ENCODE measurements at regions not wholly inside any gene's neighbourhood (a gene's known extent, or its start where the extent isn't known, plus 50 kb on each side); places are given as distances from the start of the nearest gene placed in this dataset.

GRCh38 chr4:58760100-58760499 is 1649.9 kb upstream of the IGFBP7 start:
- no peaks in the 10 kb centered on the region for H3K4me1 ChIP-seq (replicated peaks)
- no peaks in the 10 kb centered on the region for H3K9me3 ChIP-seq (replicated peaks)
- DNase-seq (ENCODE audit: low read depth in 1 of 2, low spot score in 2 of 2) = no peak

GRCh38 chr4:58749206-58749605 is 1639.0 kb upstream of the IGFBP7 start:
- Histone ChIP-seq H3K27me3 (replicated peaks) (no peaks in the 10 kb centered on the region), H3K4me3 (no peak overlapping the region), H3K9me3 (replicated peaks) (no peaks in the 10 kb centered on the region; the same call in 1 of the 2 replicates), H3K4me1 (replicated peaks) (no peaks in the 10 kb centered on the region), H3K36me3 (no peaks in the 10 kb centered on the region), H3K27ac (no peak overlapping the region)
- DNase-seq (ENCODE audit: low read depth in 1 of 2, low spot score in 2 of 2) = no peak

More at GRCh38 chr4:58760100-58760499, 1649.9 kb upstream of the IGFBP7 start:
- Histone ChIP-seq H3K4me3 (no peak overlapping the region), H3K27ac (no peak overlapping the region), H3K27me3 (replicated peaks) (no peaks in the 10 kb centered on the region), H3K36me3 (no peaks in the 10 kb centered on the region)

GRCh38 chr4:58740897-58741296 is 1630.7 kb upstream of the IGFBP7 start:
- H3K27ac ChIP-seq = no peak overlapping the region
- no peaks in the 10 kb centered on the region for H3K27me3 ChIP-seq (replicated peaks)
- H3K9me3 ChIP-seq (replicated peaks) = peaks cover 3% of the 10 kb centered on the region; the same call in 1 of the 2 replicates
- no peaks in the 10 kb centered on the region for H3K4me1 ChIP-seq (replicated peaks)
- H3K36me3 ChIP-seq = no peaks in the 10 kb centered on the region
- no peak for DNase-seq (ENCODE audit: low read depth in 1 of 2, low spot score in 2 of 2)
- H3K4me3 ChIP-seq = no peak overlapping the region

- H3K27me3 ChIP-seq (replicated peaks) = no peaks in the 10 kb centered on the region
- DNase-seq (ENCODE audit: low read depth in 1 of 2, low spot score in 2 of 2) = no peak
- H3K36me3 ChIP-seq = no peaks in the 10 kb centered on the region
- no peak overlapping the region for H3K4me3 ChIP-seq
- H3K4me1 ChIP-seq (replicated peaks) = no peaks in the 10 kb centered on the region
- H3K9me3 ChIP-seq (replicated peaks) = peaks cover 3% of the 10 kb centered on the region; the same call in 1 of the 2 replicates
- H3K27ac ChIP-seq = no peak overlapping the region
Measured at GRCh38 chr4:58739275-58739674, 1629.1 kb upstream of the IGFBP7 start.

GRCh38 chr4:58738375-58738774 is 1628.2 kb upstream of the IGFBP7 start:
- Histone ChIP-seq H3K4me3 (no peak overlapping the region), H3K36me3 (no peaks in the 10 kb centered on the region), H3K4me1 (replicated peaks) (no peaks in the 10 kb centered on the region), H3K27me3 (replicated peaks) (no peaks in the 10 kb centered on the region), H3K27ac (no peak overlapping the region), H3K9me3 (replicated peaks) (peaks cover 3% of the 10 kb centered on the region; the same call in 1 of the 2 replicates)
- no peak for DNase-seq (ENCODE audit: low read depth in 1 of 2, low spot score in 2 of 2)

- H3K4me1 ChIP-seq (replicated peaks) = no peaks in the 10 kb centered on the region
- DNase-seq (ENCODE audit: low read depth in 1 of 2, low spot score in 2 of 2) = no peak
- no peak overlapping the region for H3K27ac ChIP-seq
- H3K36me3 ChIP-seq = no peaks in the 10 kb centered on the region
- H3K4me3 ChIP-seq = no peak overlapping the region
- H3K9me3 ChIP-seq (replicated peaks) = no peaks in the 10 kb centered on the region; the same call in 1 of the 2 replicates
- no peaks in the 10 kb centered on the region for H3K27me3 ChIP-seq (replicated peaks)
Measured at GRCh38 chr4:58734030-58734674, 1624.0 kb upstream of the IGFBP7 start.

- Histone ChIP-seq H3K4me3 (no peak overlapping the region), H3K9me3 (replicated peaks) (no peaks in the 10 kb centered on the region; the same call in 1 of the 2 replicates), H3K27ac (no peak overlapping the region), H3K27me3 (replicated peaks) (no peaks in the 10 kb centered on the region), H3K36me3 (no peaks in the 10 kb centered on the region), H3K4me1 (replicated peaks) (no peaks in the 10 kb centered on the region)
- no peak for DNase-seq (ENCODE audit: low read depth in 1 of 2, low spot score in 2 of 2)
Measured at GRCh38 chr4:58732973-58733372, 1622.8 kb upstream of the IGFBP7 start.

GRCh38 chr4:58723954-58724353 is 1613.8 kb upstream of the IGFBP7 start:
- Histone ChIP-seq H3K4me1 (replicated peaks) (no peaks in the 10 kb centered on the region), H3K4me3 (no peak overlapping the region), H3K36me3 (no peaks in the 10 kb centered on the region), H3K9me3 (replicated peaks) (no peaks in the 10 kb centered on the region; the same call in 1 of the 2 replicates), H3K27ac (no peak overlapping the region), H3K27me3 (replicated peaks) (no peaks in the 10 kb centered on the region)
- no peak for DNase-seq (ENCODE audit: low read depth in 1 of 2, low spot score in 2 of 2)

GRCh38 chr4:58711039-58711438 is 1600.9 kb upstream of the IGFBP7 start:
- Histone ChIP-seq H3K27ac (no peak overlapping the region), H3K4me3 (no peak overlapping the region), H3K9me3 (replicated peaks) (0 out of 2 replicates have a peak, but pooled peaks cover 2% of the 10 kb centered on the region), H3K4me1 (replicated peaks) (no peaks in the 10 kb centered on the region), H3K36me3 (no peaks in the 10 kb centered on the region), H3K27me3 (replicated peaks) (no peaks in the 10 kb centered on the region)
- DNase-seq (ENCODE audit: low read depth in 1 of 2, low spot score in 2 of 2) = no peak

- H3K4me3 ChIP-seq = no peak overlapping the region
- no peak overlapping the region for H3K27ac ChIP-seq
- no peaks in the 10 kb centered on the region for H3K36me3 ChIP-seq
- DNase-seq (ENCODE audit: low read depth in 1 of 2, low spot score in 2 of 2) = no peak
- no peaks in the 10 kb centered on the region for H3K4me1 ChIP-seq (replicated peaks)
- H3K9me3 ChIP-seq (replicated peaks) = 0 out of 2 replicates have a peak, but pooled peaks cover 2% of the 10 kb centered on the region
- no peaks in the 10 kb centered on the region for H3K27me3 ChIP-seq (replicated peaks)
Measured at GRCh38 chr4:58688568-58688967, 1578.4 kb upstream of the IGFBP7 start.

- H3K9me3 ChIP-seq (replicated peaks) = no peaks in the 10 kb centered on the region
- no peak overlapping the region for H3K4me3 ChIP-seq
- H3K36me3 ChIP-seq = no peaks in the 10 kb centered on the region
- H3K4me1 ChIP-seq (replicated peaks) = no peaks in the 10 kb centered on the region
- no peaks in the 10 kb centered on the region for H3K27me3 ChIP-seq (replicated peaks)
- H3K27ac ChIP-seq = no peak overlapping the region
- DNase-seq (ENCODE audit: low read depth in 1 of 2, low spot score in 2 of 2) = no peak
Measured at GRCh38 chr4:58679886-58680285, 1569.7 kb upstream of the IGFBP7 start.

- Histone ChIP-seq H3K9me3 (replicated peaks) (no peaks in the 10 kb centered on the region), H3K4me3 (no peak overlapping the region), H3K27ac (no peak overlapping the region), H3K4me1 (replicated peaks) (no peaks in the 10 kb centered on the region), H3K36me3 (no peaks in the 10 kb centered on the region), H3K27me3 (replicated peaks) (no peaks in the 10 kb centered on the region)
- DNase-seq (ENCODE audit: low read depth in 1 of 2, low spot score in 2 of 2) = no peak
Measured at GRCh38 chr4:58679051-58679450, 1568.9 kb upstream of the IGFBP7 start.

GRCh38 chr4:58669783-58670182 is 1559.6 kb upstream of the IGFBP7 start:
- no peak overlapping the region for H3K4me3 ChIP-seq
- H3K27me3 ChIP-seq (replicated peaks) = no peaks in the 10 kb centered on the region
- no peak for DNase-seq (ENCODE audit: low read depth in 1 of 2, low spot score in 2 of 2)
- H3K9me3 ChIP-seq (replicated peaks) = no peaks in the 10 kb centered on the region
- no peaks in the 10 kb centered on the region for H3K36me3 ChIP-seq
- H3K4me1 ChIP-seq (replicated peaks) = no peaks in the 10 kb centered on the region
- no peak overlapping the region for H3K27ac ChIP-seq

- Histone ChIP-seq H3K27me3 (replicated peaks) (no peaks in the 10 kb centered on the region), H3K9me3 (replicated peaks) (no peaks in the 10 kb centered on the region), H3K36me3 (no peaks in the 10 kb centered on the region), H3K4me3 (no peak overlapping the region), H3K27ac (no peak overlapping the region), H3K4me1 (replicated peaks) (no peaks in the 10 kb centered on the region)
- DNase-seq (ENCODE audit: low read depth in 1 of 2, low spot score in 2 of 2) = no peak
Measured at GRCh38 chr4:58665649-58666048, 1555.5 kb upstream of the IGFBP7 start.

- no peak overlapping the region for H3K27ac ChIP-seq
- H3K9me3 ChIP-seq (replicated peaks) = no peaks in the 10 kb centered on the region
- H3K4me3 ChIP-seq = no peak overlapping the region
- H3K36me3 ChIP-seq = no peaks in the 10 kb centered on the region
- no peaks in the 10 kb centered on the region for H3K4me1 ChIP-seq (replicated peaks)
- DNase-seq (ENCODE audit: low read depth in 1 of 2, low spot score in 2 of 2) = no peak
- H3K27me3 ChIP-seq (replicated peaks) = no peaks in the 10 kb centered on the region
Measured at GRCh38 chr4:58658701-58659100, 1548.5 kb upstream of the IGFBP7 start.

Measured in SJSA1 (cell line).